A549 (cell line): ENCODE measurements at regions not wholly inside any gene's neighbourhood (a gene's known extent, or its start where the extent isn't known, plus 50 kb on each side); places are given as distances from the start of the nearest gene placed in this dataset.

Experiments used
- CEBPB ChIP-seq, 2 experiments: fragments of >200 bp in 1 of 2; sonication (Bioruptor Twin) in 1 of 2; formaldehyde crosslinking in 1 of 2; IDR thresholded peaks; 2 replicates each; pipeline ENCODE4 v1.6.1; 2012 to 2016
- EHMT2 ChIP-seq: fragments of 200-600 bp; sonication (generic); IDR thresholded peaks from 2 replicates; pipeline ENCODE4 v1.6.1; 2016; ENCODE audit warnings: antibody characterized with exemption, low read depth, mild to moderate bottlenecking, moderate library complexity
- MAX ChIP-seq: IDR thresholded peaks from 2 replicates; pipeline ENCODE4 v1.6.1; 2012
- MYC ChIP-seq: IDR thresholded peaks from 2 replicates; pipeline ENCODE4 v1.6.1; 2012; ENCODE audit warnings: mild to moderate bottlenecking, inconsistent platforms, low read length, improper control_type of control experiment, borderline replicate concordance

GRCh38 chr7:51995596-51996179, 679.1 kb upstream of the COBL start:
- no peak for TF ChIP-seq EHMT2
- TF ChIP-seq MAX: no peak
- TF ChIP-seq CEBPB (IDR thresholded peaks at IDR 0.05): no peak
- no peak for TF ChIP-seq MYC
